HG03558 (cell line): ENCODE measurements at regions not wholly inside any gene's neighbourhood (a gene's known extent, or its start where the extent isn't known, plus 50 kb on each side); places are given as distances from the start of the nearest gene placed in this dataset.

Experiments used
- ATAC-seq: cut with Tn5 transposase; IDR thresholded peaks from one replicate; pipeline ENCODE4 v1.9.1; 2021; ENCODE audit warnings: moderate number of reproducible peaks; ENCODE audit not compliant: unreplicated experiment; ENCODE audit errors: extremely low read depth

GRCh38 chrX:14194711-14195110, 165.0 kb upstream of the GEMIN8 start:
- no peak for ATAC-seq

DNA sequence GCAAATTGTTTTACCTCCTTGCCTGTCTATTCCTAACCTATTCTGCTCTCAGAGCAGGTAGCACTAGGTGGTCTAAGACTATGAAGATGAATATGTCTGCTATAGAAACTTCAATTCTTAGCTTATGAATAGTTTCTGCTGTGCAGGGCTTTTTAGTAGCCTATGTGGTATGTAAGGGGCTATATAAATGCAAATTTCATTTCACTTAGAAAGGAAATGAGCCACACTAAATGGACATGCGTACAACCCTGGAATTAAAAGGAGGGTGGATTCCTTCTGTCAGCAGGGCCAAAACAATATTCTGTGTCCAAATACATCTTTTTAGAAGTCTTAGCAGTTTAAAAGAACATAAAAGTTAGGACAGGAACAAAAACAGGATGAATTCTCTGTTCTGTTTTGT, 163.9 kb upstream of the GEMIN8 start:
- ATAC-seq: no peak

- ATAC-seq: no peak
Observed at GRCh38 chrX:14173873-14174272, 144.2 kb upstream of the GEMIN8 start.

- ATAC-seq: no peak
Observed at GRCh38 chrX:14164828-14165227, 135.1 kb upstream of the GEMIN8 start.

DNA sequence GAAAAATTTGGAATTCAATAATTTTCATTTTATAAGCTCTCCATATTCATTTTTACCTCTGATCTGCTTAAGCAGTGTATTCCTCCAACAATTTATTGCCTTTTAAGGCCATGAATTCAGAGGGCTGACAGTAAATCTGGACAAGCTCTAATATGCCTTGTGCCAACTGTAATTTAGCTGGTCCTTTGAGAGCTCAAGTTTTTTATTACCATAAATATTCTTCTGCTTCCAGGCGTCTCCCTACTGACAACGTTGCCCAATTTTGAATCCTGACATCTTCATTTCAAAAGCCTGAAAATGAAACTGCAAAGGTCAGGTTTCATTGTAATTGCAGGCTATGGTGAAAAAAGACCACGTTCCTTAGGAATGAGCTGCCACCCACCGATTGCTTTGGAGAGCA, 95.8 kb upstream of the GEMIN8 start:
- no peak for ATAC-seq

DNA sequence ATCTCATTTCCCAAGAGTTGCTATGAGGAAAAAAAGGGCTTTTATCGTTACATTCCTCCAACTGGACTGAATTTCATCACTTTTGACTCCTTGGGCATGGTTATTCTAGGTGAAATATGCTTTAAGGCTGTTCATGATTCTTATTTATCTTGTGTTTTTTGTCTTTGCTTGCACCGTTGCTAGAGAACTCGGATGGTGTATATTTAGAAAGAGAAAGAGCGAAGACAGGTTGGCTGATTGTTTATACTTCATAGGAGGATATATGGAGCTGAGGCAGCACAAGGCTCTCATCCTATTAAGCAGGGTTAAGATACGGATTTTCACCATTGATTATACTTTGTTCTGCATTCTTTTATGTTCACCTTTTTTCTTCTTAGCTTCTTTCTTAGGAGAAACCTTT, 94.9 kb upstream of the GEMIN8 start:
- ATAC-seq: no peak

DNA sequence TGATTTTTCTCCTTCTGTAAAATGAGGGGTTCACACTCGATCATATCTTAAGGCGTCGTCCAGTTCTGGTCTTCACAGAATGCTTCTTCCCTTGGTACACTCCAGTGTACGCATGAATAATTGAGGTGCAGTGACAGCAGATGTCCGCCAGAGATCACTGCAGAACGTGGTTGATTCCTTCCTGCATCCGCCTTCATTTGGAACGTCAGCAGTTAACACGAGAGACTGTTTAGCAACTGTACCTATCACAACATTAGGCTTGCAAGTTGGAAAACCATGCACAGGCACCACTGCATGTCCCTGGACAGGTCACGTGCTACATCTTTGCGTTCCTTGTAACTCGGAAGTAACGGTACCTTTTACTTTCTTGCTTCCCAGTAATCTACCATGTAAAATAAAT, 66.0 kb upstream of the GEMIN8 start:
- peak; percentile 87 for ATAC-seq

DNA sequence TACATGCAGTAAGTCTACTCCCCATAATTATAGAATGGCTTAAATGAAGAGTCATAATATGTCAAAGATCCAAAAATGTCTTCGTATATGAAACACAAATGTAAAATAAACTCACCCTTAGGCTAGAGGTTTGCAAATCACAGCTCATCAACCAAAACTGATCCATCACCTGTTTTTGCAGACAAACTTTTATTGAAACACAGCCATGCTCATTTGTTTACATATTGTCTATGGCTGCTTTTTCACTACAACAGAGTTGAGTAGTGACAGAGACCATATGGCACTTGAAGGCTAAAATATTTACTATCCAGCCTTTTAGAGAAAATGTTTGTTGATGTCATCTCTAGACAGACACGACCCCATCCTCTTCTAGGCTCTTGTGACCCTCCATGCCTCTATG, 64.5 kb upstream of the GEMIN8 start:
- ATAC-seq: no peak

GRCh38 chrX:14084466-14084865, 54.8 kb upstream of the GEMIN8 start:
- no peak for ATAC-seq

- ATAC-seq: no peak
Observed at GRCh38 chrX:14083783-14084182, 54.1 kb upstream of the GEMIN8 start.

DNA sequence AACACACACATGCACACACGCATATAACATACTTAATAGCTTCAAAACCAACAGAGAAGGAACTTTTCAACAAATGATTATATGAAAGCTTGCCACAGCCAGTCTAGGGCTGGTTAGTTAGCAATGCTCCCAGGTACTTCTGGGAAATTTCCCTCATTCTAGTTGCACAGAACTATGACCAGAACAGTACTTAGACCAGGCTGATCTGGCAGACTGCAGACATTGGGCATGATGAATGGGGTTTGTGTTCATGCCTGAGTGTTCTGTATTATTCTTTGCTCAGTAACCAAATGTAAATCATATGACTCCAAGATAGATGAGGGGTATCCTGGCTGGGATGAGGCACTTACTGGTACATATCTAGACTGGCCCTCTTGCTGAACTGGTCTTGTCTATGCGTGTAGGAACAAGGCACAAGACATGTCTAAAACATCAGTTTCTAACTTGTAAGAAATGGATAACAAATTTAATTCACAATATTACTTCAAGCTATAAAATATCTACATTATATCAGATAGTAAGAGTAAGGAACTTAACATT, 50.3 kb upstream of the GEMIN8 start:
- ATAC-seq: no peak
